SK-N-MC (cell line): ENCODE measurements at regions not wholly inside any gene's neighbourhood (a gene's known extent, or its start where the extent isn't known, plus 50 kb on each side); places are given as distances from the start of the nearest gene placed in this dataset.
"Not testable (repeated sequence)": the region's sequence is repeated elsewhere in the genome, so short reads cannot be mapped to it uniquely, and the experiment has no call there.

Experiments used
- EZH2 ChIP-seq: fragments of 200-600 bp; sonication (generic); IDR thresholded peaks from one replicate; pipeline ENCODE4 v1.6.1; 2017; ENCODE audit warnings: antibody characterized with exemption
- FOXP2 ChIP-seq: optimal IDR thresholded peaks from 2 replicates; pipeline ENCODE3; 2011; ENCODE audit warnings: mild to moderate bottlenecking, moderate library complexity; ENCODE audit not compliant: insufficient read depth; ENCODE audit errors: extremely low read length, control extremely low read depth
- POLR2AphosphoS5 ChIP-seq: IDR thresholded peaks from 2 replicates; pipeline ENCODE4 v1.6.1; 2012; ENCODE audit warnings: mild to moderate bottlenecking, low read depth, low read length, borderline replicate concordance

DNA sequence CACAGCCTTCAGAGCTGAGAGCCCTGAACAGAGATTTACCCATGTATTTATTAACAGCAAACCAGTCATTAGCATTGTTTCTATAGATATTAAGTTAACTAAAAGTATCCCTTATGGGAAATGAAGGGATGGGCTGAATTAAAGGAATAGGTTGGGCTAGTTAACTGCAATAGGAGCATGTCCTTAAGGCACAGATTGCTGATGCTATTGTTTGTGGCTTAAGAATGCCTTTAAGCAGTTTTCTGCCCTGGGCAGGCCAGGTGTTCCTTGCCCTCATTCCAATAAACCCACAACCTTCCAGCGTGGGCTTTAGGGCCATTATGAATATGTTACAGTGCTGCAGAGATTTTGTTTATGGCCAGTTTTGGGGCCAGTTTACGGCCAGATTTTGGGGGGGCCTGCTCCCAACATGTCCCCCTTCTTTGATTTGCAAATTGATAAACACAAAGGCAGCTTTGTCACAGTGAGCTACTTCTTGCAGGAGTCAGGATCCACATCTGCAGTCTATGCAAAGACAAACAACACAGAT, 61.2 kb upstream of the FMNL2 start:
- TF ChIP-seq POLR2AphosphoS5, EZH2, FOXP2: not testable (repeated sequence)
